Ishikawa (cell line): ENCODE measurements at regions not wholly inside any gene's neighbourhood (a gene's known extent, or its start where the extent isn't known, plus 50 kb on each side); places are given as distances from the start of the nearest gene placed in this dataset.
A peak's percentile ranks its signal among the peaks of the same experiment; 100 is the strongest.

ENCODE experiments used
- CEBPB ChIP-seq: IDR thresholded peaks from 2 replicates; pipeline ENCODE4 v1.6.1; 2012
- CREB1 ChIP-seq: IDR thresholded peaks from 2 replicates; pipeline ENCODE4 v1.6.1; 2012; ENCODE audit warnings: low read depth
- EGR1 ChIP-seq: IDR thresholded peaks from 2 replicates; pipeline ENCODE4 v1.6.1; 2012
- EP300 ChIP-seq: IDR thresholded peaks from 2 replicates; pipeline ENCODE4 v1.6.1; 2012; ENCODE audit warnings: borderline replicate concordance
- MAX ChIP-seq: IDR thresholded peaks from 2 replicates; pipeline ENCODE4 v1.6.1; 2012
- NFIC ChIP-seq: IDR thresholded peaks from 2 replicates; pipeline ENCODE4 v1.6.1; 2012
- RAD21 ChIP-seq: IDR thresholded peaks from 2 replicates; pipeline ENCODE4 v1.6.1; 2012; ENCODE audit warnings: low read depth
- TAF1 ChIP-seq: IDR thresholded peaks from 2 replicates; pipeline ENCODE4 v1.6.1; 2012; ENCODE audit warnings: low read depth, mild to moderate bottlenecking
- TCF12 ChIP-seq: IDR thresholded peaks from 2 replicates; pipeline ENCODE4 v1.6.1; 2012; ENCODE audit warnings: low read depth
- TEAD4 ChIP-seq: IDR thresholded peaks from 2 replicates; pipeline ENCODE4 v1.6.1; 2012
- USF1 ChIP-seq: IDR thresholded peaks from 2 replicates; pipeline ENCODE4 v1.6.1; 2012
- ZBTB7A ChIP-seq: IDR thresholded peaks from 2 replicates; pipeline ENCODE4 v1.6.1; 2012; ENCODE audit warnings: low read depth
- TF ChIP-seq, protein P1 (sequence below): IDR thresholded peaks from 2 replicates; pipeline ENCODE4 v1.6.1; 2012; ENCODE audit warnings: low read depth, mild to moderate bottlenecking

DNA sequence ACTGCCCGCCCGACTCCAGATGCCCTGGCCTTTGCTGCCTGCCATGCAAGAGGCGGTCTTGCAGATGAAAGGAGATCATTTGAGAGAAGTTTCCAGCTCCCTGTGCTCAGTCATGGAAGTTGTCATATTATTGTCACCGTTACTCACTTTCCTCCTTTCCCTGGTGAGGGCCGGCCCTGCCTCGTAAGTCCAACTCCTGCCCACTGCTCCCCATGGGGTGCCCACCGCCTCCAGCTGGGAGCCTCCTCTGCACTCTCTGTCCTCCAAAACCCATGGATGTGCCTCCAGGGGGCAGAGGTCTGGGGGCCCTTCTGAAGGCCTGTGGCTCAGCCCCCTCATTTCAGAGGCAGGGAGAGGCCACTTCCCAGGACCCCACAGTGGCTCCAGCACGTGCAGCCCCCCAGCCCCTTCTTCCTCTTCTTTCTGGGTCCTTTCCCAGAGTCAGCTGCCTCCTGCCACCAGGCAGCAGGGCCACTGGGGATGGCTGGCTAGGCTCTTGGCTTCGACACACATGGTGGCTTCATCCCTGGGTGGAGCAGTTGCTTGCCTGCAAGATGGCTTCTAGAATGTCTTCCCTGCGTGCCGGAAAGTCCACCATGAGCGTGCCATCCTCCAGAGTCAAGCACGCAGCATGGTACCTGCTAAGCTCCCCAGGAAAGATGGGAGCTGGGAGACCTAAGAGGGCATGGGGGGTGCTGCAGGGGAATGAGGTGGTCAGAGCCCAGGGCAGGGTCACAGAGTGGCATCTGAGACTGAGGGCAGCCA, 97.9 kb upstream of the RUNX3 start:
- no peak for TF ChIP-seq MAX
- TF ChIP-seq TAF1: no peak
- TF ChIP-seq USF1: no peak
- no peak for TF ChIP-seq EP300
- TF ChIP-seq NFIC: no peak

DNA sequence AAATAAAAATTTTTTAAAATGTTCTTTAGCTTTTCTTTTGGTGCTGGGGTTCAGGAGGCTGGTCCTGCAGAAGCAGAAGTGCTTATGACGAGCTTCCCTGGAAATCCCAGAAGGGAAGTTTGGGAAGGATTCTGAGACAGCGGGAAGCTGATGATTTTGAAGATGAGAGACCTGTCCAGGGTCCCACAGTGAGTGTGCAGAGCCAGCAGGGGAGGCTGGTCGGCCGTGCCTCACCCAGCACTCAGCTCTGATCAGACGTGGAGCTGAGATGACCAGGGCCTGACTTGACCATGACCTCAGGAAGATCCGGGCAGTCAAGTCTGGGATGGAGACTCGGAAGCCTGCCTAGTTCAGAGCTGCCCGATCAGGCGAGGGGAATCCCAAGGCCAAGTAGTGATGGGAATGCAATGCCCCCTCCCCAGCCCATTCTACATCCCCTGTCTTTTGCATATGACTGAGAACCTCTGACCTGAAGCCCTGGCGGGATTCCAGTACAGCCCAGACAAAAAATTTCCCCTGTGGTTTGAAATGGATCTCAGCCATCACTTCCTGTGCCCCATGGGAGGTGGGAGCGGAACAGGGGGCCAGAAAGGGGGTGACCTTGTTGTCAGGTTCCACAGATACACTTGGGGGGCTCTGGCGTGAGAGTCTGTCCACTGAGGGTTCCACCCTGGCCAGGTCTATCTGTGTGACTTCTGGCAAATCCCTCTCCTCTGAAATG, 96.8 kb upstream of the RUNX3 start:
- no peak for TF ChIP-seq NFIC
- TF ChIP-seq, protein P1, sequence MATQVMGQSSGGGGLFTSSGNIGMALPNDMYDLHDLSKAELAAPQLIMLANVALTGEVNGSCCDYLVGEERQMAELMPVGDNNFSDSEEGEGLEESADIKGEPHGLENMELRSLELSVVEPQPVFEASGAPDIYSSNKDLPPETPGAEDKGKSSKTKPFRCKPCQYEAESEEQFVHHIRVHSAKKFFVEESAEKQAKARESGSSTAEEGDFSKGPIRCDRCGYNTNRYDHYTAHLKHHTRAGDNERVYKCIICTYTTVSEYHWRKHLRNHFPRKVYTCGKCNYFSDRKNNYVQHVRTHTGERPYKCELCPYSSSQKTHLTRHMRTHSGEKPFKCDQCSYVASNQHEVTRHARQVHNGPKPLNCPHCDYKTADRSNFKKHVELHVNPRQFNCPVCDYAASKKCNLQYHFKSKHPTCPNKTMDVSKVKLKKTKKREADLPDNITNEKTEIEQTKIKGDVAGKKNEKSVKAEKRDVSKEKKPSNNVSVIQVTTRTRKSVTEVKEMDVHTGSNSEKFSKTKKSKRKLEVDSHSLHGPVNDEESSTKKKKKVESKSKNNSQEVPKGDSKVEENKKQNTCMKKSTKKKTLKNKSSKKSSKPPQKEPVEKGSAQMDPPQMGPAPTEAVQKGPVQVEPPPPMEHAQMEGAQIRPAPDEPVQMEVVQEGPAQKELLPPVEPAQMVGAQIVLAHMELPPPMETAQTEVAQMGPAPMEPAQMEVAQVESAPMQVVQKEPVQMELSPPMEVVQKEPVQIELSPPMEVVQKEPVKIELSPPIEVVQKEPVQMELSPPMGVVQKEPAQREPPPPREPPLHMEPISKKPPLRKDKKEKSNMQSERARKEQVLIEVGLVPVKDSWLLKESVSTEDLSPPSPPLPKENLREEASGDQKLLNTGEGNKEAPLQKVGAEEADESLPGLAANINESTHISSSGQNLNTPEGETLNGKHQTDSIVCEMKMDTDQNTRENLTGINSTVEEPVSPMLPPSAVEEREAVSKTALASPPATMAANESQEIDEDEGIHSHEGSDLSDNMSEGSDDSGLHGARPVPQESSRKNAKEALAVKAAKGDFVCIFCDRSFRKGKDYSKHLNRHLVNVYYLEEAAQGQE: no peak

DNA sequence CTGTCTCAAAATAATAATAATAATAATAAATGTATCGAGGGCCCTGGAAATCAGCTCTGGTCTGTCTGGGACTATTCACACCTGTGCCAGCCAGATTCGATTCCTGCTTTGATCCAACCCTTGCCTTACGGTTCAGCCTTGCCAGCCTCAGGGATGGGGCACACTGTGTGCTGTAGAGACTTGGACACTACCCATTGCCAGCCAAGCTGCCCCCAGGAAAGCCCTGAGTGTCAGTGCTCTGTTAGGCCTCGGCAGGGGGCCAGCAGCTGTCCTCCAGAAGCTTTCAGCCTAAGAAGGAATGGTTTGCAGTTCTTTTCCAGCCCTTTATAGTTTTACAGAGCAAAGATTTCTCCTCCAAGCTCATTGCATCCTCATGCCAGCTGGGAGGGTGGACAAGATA, 96.2 kb upstream of the RUNX3 start:
- TF ChIP-seq EGR1 (no peak), TEAD4 (no peak)

GRCh38 chr1:25024615-25025350, 94.7 kb upstream of the RUNX3 start:
- TF ChIP-seq EGR1 (no peak), MAX (no peak)
- TF ChIP-seq, protein P1: no peak

GRCh38 chr1:25023826-25024225, 93.8 kb upstream of the RUNX3 start:
- TF ChIP-seq TAF1: no peak
- TF ChIP-seq USF1: no peak
- TF ChIP-seq EP300: no peak
- no peak for TF ChIP-seq ZBTB7A

- no peak for TF ChIP-seq CREB1
- no peak for TF ChIP-seq TCF12
- no peak for TF ChIP-seq EP300
- TF ChIP-seq TAF1: no peak
Observed at GRCh38 chr1:25023190-25023578, 93.1 kb upstream of the RUNX3 start.

GRCh38 chr1:25022361-25023189, 92.5 kb upstream of the RUNX3 start:
- 0 out of 2 replicates have a peak, but pooled peaks have one; percentile 45 for TF ChIP-seq TEAD4
- peak; percentile 67 for TF ChIP-seq TCF12
- no peak for TF ChIP-seq TAF1
- TF ChIP-seq CEBPB: no peak
- 0 out of 2 replicates have a peak, but pooled peaks have one; percentile 18 for TF ChIP-seq CREB1
- TF ChIP-seq EP300: peak; percentile 83
- TF ChIP-seq RAD21: peak; percentile 7; the same call in 1 of the 2 replicates
- TF ChIP-seq USF1: peak; percentile 78
- TF ChIP-seq MAX: 0 out of 2 replicates have a peak, but pooled peaks have one; percentile 23
- peak; percentile 51; the same call in 1 of the 2 replicates for TF ChIP-seq NFIC
- TF ChIP-seq, protein P1: no peak
